ENCODE measurements at regions not wholly inside any gene's neighbourhood (a gene's known extent, or its start where the extent isn't known, plus 50 kb on each side); places are given as distances from the start of the nearest gene placed in this dataset.

- Histone ChIP-seq H3K4me2 (ENCODE audit: insufficient read depth, low read length) (no peak overlapping the region), H3K4me3 (ENCODE audit: insufficient read depth, low read length) (no peak overlapping the region), H3K79me2 (ENCODE audit: insufficient read depth, low read length) (no peaks in the 10 kb centered on the region), H4K20me1 (ENCODE audit: insufficient read depth, low read length) (no peaks in the 10 kb centered on the region), H2AFZ (ENCODE audit: low read length) (no peak overlapping the region), H3K9me3 (ENCODE audit: low read depth, low read length) (no peaks in the 10 kb centered on the region), H3K27me3 (ENCODE audit: insufficient read depth, low read length) (peaks cover 46% of the 10 kb centered on the region), H3K4me1 (ENCODE audit: insufficient read depth, low read length) (peaks cover 5% of the 10 kb centered on the region), H3K36me3 (ENCODE audit: insufficient read depth, low read length) (no peaks in the 10 kb centered on the region), H3K27ac (ENCODE audit: low read depth, low read length) (no peak overlapping the region)
- no peak for TF ChIP-seq CTCF (IDR thresholded peaks at IDR 0.05; ENCODE audit: extremely low read depth, low read depth, low read length)
- no peak for DNase-seq (ENCODE audit: insufficient read length, low spot score, missing footprints)
These were observed 64.6 kb upstream of the HAND1 start for GRCh38 chr5:154542581-154542980.

GRCh38 chr5:154542000-154542399 lies 64.0 kb upstream of the HAND1 start:
- H3K27me3 ChIP-seq (ENCODE audit: insufficient read depth, low read length): peaks cover 43% of the 10 kb centered on the region
- no peaks in the 10 kb centered on the region for H4K20me1 ChIP-seq (ENCODE audit: insufficient read depth, low read length)
- H3K27ac ChIP-seq (ENCODE audit: low read depth, low read length): no peak overlapping the region
- no peak overlapping the region for H3K4me3 ChIP-seq (ENCODE audit: insufficient read depth, low read length)
- no peak overlapping the region for H2AFZ ChIP-seq (ENCODE audit: low read length)
- no peak for DNase-seq (ENCODE audit: insufficient read length, low spot score, missing footprints)
- H3K4me1 ChIP-seq (ENCODE audit: insufficient read depth, low read length): peaks cover 5% of the 10 kb centered on the region
- no peaks in the 10 kb centered on the region for H3K79me2 ChIP-seq (ENCODE audit: insufficient read depth, low read length)
- no peak overlapping the region for H3K4me2 ChIP-seq (ENCODE audit: insufficient read depth, low read length)
- no peaks in the 10 kb centered on the region for H3K36me3 ChIP-seq (ENCODE audit: insufficient read depth, low read length)
- no peaks in the 10 kb centered on the region for H3K9me3 ChIP-seq (ENCODE audit: low read depth, low read length)
- TF ChIP-seq CTCF (IDR thresholded peaks at IDR 0.05; ENCODE audit: extremely low read depth, low read depth, low read length): no peak

GRCh38 chr5:154541553-154541952 lies 63.5 kb upstream of the HAND1 start:
- TF ChIP-seq CTCF (IDR thresholded peaks at IDR 0.05; ENCODE audit: extremely low read depth, low read depth, low read length): no peak
- Histone ChIP-seq H3K4me3 (ENCODE audit: insufficient read depth, low read length) (no peak overlapping the region), H3K27me3 (ENCODE audit: insufficient read depth, low read length) (peaks cover 42% of the 10 kb centered on the region), H3K79me2 (ENCODE audit: insufficient read depth, low read length) (no peaks in the 10 kb centered on the region), H2AFZ (ENCODE audit: low read length) (no peak overlapping the region), H3K4me2 (ENCODE audit: insufficient read depth, low read length) (no peak overlapping the region), H4K20me1 (ENCODE audit: insufficient read depth, low read length) (no peaks in the 10 kb centered on the region), H3K4me1 (ENCODE audit: insufficient read depth, low read length) (peaks cover 5% of the 10 kb centered on the region), H3K9me3 (ENCODE audit: low read depth, low read length) (no peaks in the 10 kb centered on the region), H3K27ac (ENCODE audit: low read depth, low read length) (no peak overlapping the region), H3K36me3 (ENCODE audit: insufficient read depth, low read length) (no peaks in the 10 kb centered on the region)
- DNase-seq (ENCODE audit: insufficient read length, low spot score, missing footprints): no peak

GRCh38 chr5:154540600-154540999 lies 62.6 kb upstream of the HAND1 start:
- DNase-seq (ENCODE audit: insufficient read length, low spot score, missing footprints): no peak
- Histone ChIP-seq H3K27me3 (ENCODE audit: insufficient read depth, low read length) (peaks cover 35% of the 10 kb centered on the region), H3K36me3 (ENCODE audit: insufficient read depth, low read length) (no peaks in the 10 kb centered on the region), H2AFZ (ENCODE audit: low read length) (no peak overlapping the region), H4K20me1 (ENCODE audit: insufficient read depth, low read length) (no peaks in the 10 kb centered on the region), H3K4me2 (ENCODE audit: insufficient read depth, low read length) (no peak overlapping the region), H3K9me3 (ENCODE audit: low read depth, low read length) (no peaks in the 10 kb centered on the region), H3K79me2 (ENCODE audit: insufficient read depth, low read length) (no peaks in the 10 kb centered on the region), H3K27ac (ENCODE audit: low read depth, low read length) (no peak overlapping the region), H3K4me1 (ENCODE audit: insufficient read depth, low read length) (peaks cover 5% of the 10 kb centered on the region), H3K4me3 (ENCODE audit: insufficient read depth, low read length) (no peak overlapping the region)
- TF ChIP-seq CTCF (IDR thresholded peaks at IDR 0.05; ENCODE audit: extremely low read depth, low read depth, low read length): no peak
